Stimulated activated CD4-positive, alpha-beta T cell treated with anti-CD3 and anti-CD28 coated beads, Interleukin-4, amount 100 ng/mL, for 48 hours (primary cell): ENCODE measurements at regions not wholly inside any gene's neighbourhood (a gene's known extent, or its start where the extent isn't known, plus 50 kb on each side); places are given as distances from the start of the nearest gene placed in this dataset.

Experiments
- DNase-seq, 2 donors: peaks; one replicate each; pipeline ENCODE4 v3.0.0-alpha.2; 2020; ENCODE audit warnings: low read depth in 2 of 2

GRCh38 chr1:244265507-244265906 lies 186.2 kb downstream of the ADSS2 start:
- no peak for DNase-seq

- DNase-seq: no peak
Observed at GRCh38 chr1:244269169-244269568, 182.5 kb downstream of the ADSS2 start.

GRCh38 chr1:244271004-244271403 lies 180.7 kb downstream of the ADSS2 start:
- no peak for DNase-seq

GRCh38 chr1:244271691-244272308 lies 179.9 kb downstream of the ADSS2 start:
- no peak for DNase-seq

GRCh38 chr1:244272471-244273261 lies 179.0 kb downstream of the ADSS2 start:
- DNase-seq: peak; percentile 48 to 49

- no peak for DNase-seq
Observed at GRCh38 chr1:244273262-244273844, 178.4 kb downstream of the ADSS2 start.

GRCh38 chr1:244273845-244274619 lies 177.7 kb downstream of the ADSS2 start:
- no peak for DNase-seq

- DNase-seq: no peak
Observed at GRCh38 chr1:244276646-244277045, 175.1 kb downstream of the ADSS2 start.

GRCh38 chr1:244280201-244280600 lies 171.5 kb downstream of the ADSS2 start:
- no peak for DNase-seq

- no peak for DNase-seq
Observed at GRCh38 chr1:244280859-244281258, 170.8 kb downstream of the ADSS2 start.

GRCh38 chr1:244283772-244284171 lies 167.9 kb downstream of the ADSS2 start:
- no peak for DNase-seq

GRCh38 chr1:244284641-244285156 lies 167.0 kb downstream of the ADSS2 start:
- no peak for DNase-seq

- no peak for DNase-seq
Observed at GRCh38 chr1:244286341-244286740, 165.4 kb downstream of the ADSS2 start.

GRCh38 chr1:244287726-244288125 lies 164.0 kb downstream of the ADSS2 start:
- no peak for DNase-seq

- DNase-seq: no peak
Observed at GRCh38 chr1:244288663-244289062, 163.0 kb downstream of the ADSS2 start.

- DNase-seq: no peak
Observed at GRCh38 chr1:244289991-244290785, 161.5 kb downstream of the ADSS2 start.

GRCh38 chr1:244291236-244292201 lies 160.2 kb downstream of the ADSS2 start:
- no peak for DNase-seq

GRCh38 chr1:244294599-244295224 lies 157.0 kb downstream of the ADSS2 start:
- DNase-seq: no peak

- DNase-seq: no peak
Observed at GRCh38 chr1:244296003-244296402, 155.7 kb downstream of the ADSS2 start.

GRCh38 chr1:244296447-244296846 lies 155.3 kb downstream of the ADSS2 start:
- no peak for DNase-seq
